PC-3 (cell line): ENCODE measurements at regions not wholly inside any gene's neighbourhood (a gene's known extent, or its start where the extent isn't known, plus 50 kb on each side); places are given as distances from the start of the nearest gene placed in this dataset.

ENCODE experiments used
- ATAC-seq: fragments of 200-7000 bp; cut with Tn5 transposase; 2 replicates; pipeline ENCODE4 v1.9.1; 2020; ENCODE audit warnings: mild to moderate bottlenecking, moderate library complexity
- BruUV-seq: library from RNA; stranded (reverse); fragments of 400-500 nt; replicated peaks from 2 replicates; lab custom pipeline; 2021; lab: Mats Ljungman, UMichigan
- CTCF ChIA-PET: fragments of 300-600 bp; sonication (Branson Sonifier 250); formaldehyde crosslinking; loops from one replicate; lab custom pipeline; 2022; ENCODE audit warnings: antibody characterized with exemption; lab: Charles Lee
- POLR2A ChIA-PET: fragments of 300-600 bp; sonication (Branson Sonifier 250); formaldehyde crosslinking; loops from one replicate; lab custom pipeline; 2022; ENCODE audit warnings: antibody characterized with exemption; ENCODE audit not compliant: unreplicated experiment; lab: Charles Lee
- DNase-seq: peaks from one replicate; pipeline ENCODE4 v3.0.0-alpha.2; 2015
- H2AFZ ChIP-seq: fragments of 300-600 bp; sonication (generic); 2 replicates; pipeline ENCODE4 v1.6.0; 2016; ENCODE audit warnings: antibody characterized with exemption, low read length
- H3F3A ChIP-seq: fragments of 300-600 bp; sonication (generic); one replicate; pipeline ENCODE4 v1.6.0; 2017; ENCODE audit warnings: antibody characterized with exemption, low read length, control low read depth, mild to moderate bottlenecking; ENCODE audit not compliant: unreplicated experiment
- H3K27ac ChIP-seq: fragments of 300-600 bp; sonication (generic); 2 replicates; pipeline ENCODE4 v1.5.1; 2016; ENCODE audit warnings: mild to moderate bottlenecking, low read length
- H3K27me3 ChIP-seq: fragments of 300-600 bp; sonication (generic); 2 replicates; pipeline ENCODE4 v1.6.1; 2016; ENCODE audit warnings: low read length, mixed read lengths
- H3K36me3 ChIP-seq: fragments of 300-600 bp; sonication (generic); 2 replicates; pipeline ENCODE4 v1.6.1; 2016; ENCODE audit warnings: low read depth, mixed run types, low read length, mixed read lengths
- H3K4me1 ChIP-seq: fragments of 300-600 bp; sonication (generic); 2 replicates; pipeline ENCODE4 v1.5.1; 2016; ENCODE audit warnings: low read length; ENCODE audit not compliant: insufficient read depth
- H3K4me2 ChIP-seq: fragments of 300-600 bp; sonication (generic); 2 replicates; pipeline ENCODE4 v1.6.0; 2016; ENCODE audit warnings: low read length
- H3K4me3 ChIP-seq: fragments of 300-600 bp; sonication (generic); 2 replicates; pipeline ENCODE4 v1.5.1; 2016; ENCODE audit warnings: mild to moderate bottlenecking, low read length, mixed read lengths
- H3K79me2 ChIP-seq: fragments of 300-600 bp; sonication (generic); 2 replicates; pipeline ENCODE4 v1.6.1; 2017; ENCODE audit warnings: low read length, mixed read lengths
- H3K9ac ChIP-seq: fragments of 300-600 bp; sonication (generic); 2 replicates; pipeline ENCODE4 v1.6.0; 2016; ENCODE audit warnings: mild to moderate bottlenecking, low read length
- H3K9me2 ChIP-seq: fragments of 300-600 bp; sonication (generic); replicated peaks from 2 replicates; pipeline ENCODE4 v1.6.1; 2016; ENCODE audit warnings: mixed run types, low read length, mixed read lengths
- H3K9me3 ChIP-seq: fragments of 300-600 bp; sonication (generic); 2 replicates; pipeline ENCODE4 v1.6.1; 2016; ENCODE audit warnings: low read length, mixed read lengths
- H4K20me1 ChIP-seq: fragments of 300-600 bp; sonication (generic); 2 replicates; pipeline ENCODE4 v1.6.1; 2016; ENCODE audit warnings: low read length, mixed read lengths
- CTCF ChIP-seq: fragments of 300-600 bp; sonication (generic); conservative IDR thresholded peaks from 2 replicates; pipeline ENCODE4 v1.5.1; 2017; ENCODE audit warnings: antibody characterized with exemption, low read depth, mild to moderate bottlenecking, low read length
- EZH2 ChIP-seq: fragments of 300-600 bp; sonication (generic); IDR thresholded peaks from one replicate; pipeline ENCODE4 v1.6.1; 2017; ENCODE audit warnings: antibody characterized with exemption, mild to moderate bottlenecking, low read length; ENCODE audit not compliant: unreplicated experiment
- EZH2phosphoT487 ChIP-seq: fragments of 300-600 bp; sonication (generic); IDR thresholded peaks from 2 replicates; pipeline ENCODE4 v1.6.1; 2018; ENCODE audit warnings: mild to moderate bottlenecking, antibody characterized with exemption, low read length, borderline replicate concordance
- intact Hi-C: fragments of 100-400 bp; cut with micrococcal nuclease; formaldehyde crosslinking; loops from 2 replicates; pipeline ENCODE4 v1.9.0; 2023

GRCh38 chr12:90653040-90653439 lies 301.9 kb downstream of the CCER1 start:
- no peak for ATAC-seq

GRCh38 chr12:90652280-90652679 lies 302.7 kb downstream of the CCER1 start:
- Histone ChIP-seq H3K79me2 (no peaks in the 10 kb centered on the region), H3K4me1 (no peaks in the 10 kb centered on the region), H3F3A (no peaks in the 10 kb centered on the region), H3K36me3 (no peaks in the 10 kb centered on the region), H2AFZ (no peak overlapping the region), H4K20me1 (no peaks in the 10 kb centered on the region), H3K4me2 (no peak overlapping the region), H3K27me3 (no peaks in the 10 kb centered on the region), H3K27ac (no peak overlapping the region), H3K9ac (no peak overlapping the region), H3K4me3 (no peak overlapping the region), H3K9me2 (0 out of 2 replicates have a peak, but pooled peaks cover 4% of the 10 kb centered on the region), H3K9me3 (no peaks in the 10 kb centered on the region)
- POLR2A ChIA-PET: no interaction called here
- BruUV-seq: no TSS peak
- intact Hi-C loops: no loop called here
- TF ChIP-seq EZH2 (no peak), EZH2phosphoT487 (no peak), CTCF (no peak)
- CTCF ChIA-PET: no interaction called here
- ATAC-seq (no peak), DNase-seq (peak; percentile 4)

More at GRCh38 chr12:90653040-90653439, 301.9 kb downstream of the CCER1 start:
- Histone ChIP-seq H3K27me3 (no peaks in the 10 kb centered on the region), H2AFZ (no peak overlapping the region), H3K9ac (no peak overlapping the region), H3K9me3 (no peaks in the 10 kb centered on the region), H3K4me1 (no peaks in the 10 kb centered on the region), H3K9me2 (0 out of 2 replicates have a peak, but pooled peaks cover 4% of the 10 kb centered on the region), H4K20me1 (no peaks in the 10 kb centered on the region), H3F3A (no peaks in the 10 kb centered on the region), H3K27ac (no peak overlapping the region), H3K4me3 (no peak overlapping the region), H3K36me3 (no peaks in the 10 kb centered on the region), H3K79me2 (no peaks in the 10 kb centered on the region), H3K4me2 (no peak overlapping the region)
- DNase-seq: no peak
- CTCF ChIA-PET: no interaction called here
- no TSS peak for BruUV-seq
- intact Hi-C loops: no loop called here
- no peak for TF ChIP-seq EZH2
- no peak for TF ChIP-seq CTCF
- no peak for TF ChIP-seq EZH2phosphoT487
- POLR2A ChIA-PET: no interaction called here

- POLR2A ChIA-PET: no interaction called here
- H3F3A ChIP-seq: no peaks in the 10 kb centered on the region
- H3K27me3 ChIP-seq: no peaks in the 10 kb centered on the region
- no peaks in the 10 kb centered on the region for H3K4me1 ChIP-seq
- H3K27ac ChIP-seq: no peak overlapping the region
- DNase-seq (no peak), ATAC-seq (no peak)
- H3K9ac ChIP-seq: no peak overlapping the region
- H3K36me3 ChIP-seq: no peaks in the 10 kb centered on the region
- H3K4me2 ChIP-seq: no peak overlapping the region
- no peaks in the 10 kb centered on the region for H3K9me3 ChIP-seq
- H3K9me2 ChIP-seq: no peaks in the 10 kb centered on the region
- CTCF ChIA-PET: no interaction called here
- no peaks in the 10 kb centered on the region for H4K20me1 ChIP-seq
- no peak for TF ChIP-seq CTCF
- no peak for TF ChIP-seq EZH2
- TF ChIP-seq EZH2phosphoT487: no peak
- intact Hi-C loops: no loop called here
- H3K4me3 ChIP-seq: no peak overlapping the region
- no TSS peak for BruUV-seq
- H2AFZ ChIP-seq: no peak overlapping the region
- H3K79me2 ChIP-seq: no peaks in the 10 kb centered on the region
Observed at GRCh38 chr12:90645181-90645580, 309.8 kb downstream of the CCER1 start.
